Smooth muscle cell (in vitro differentiated cells): ENCODE measurements at regions not wholly inside any gene's neighbourhood (a gene's known extent, or its start where the extent isn't known, plus 50 kb on each side); places are given as distances from the start of the nearest gene placed in this dataset.

Experiments used
- DNase-seq: peaks from one replicate; lab custom pipeline; 2025; ENCODE audit not compliant: unreplicated experiment; lab: John Stamatoyannopoulos, UW
- H2AFZ ChIP-seq: fragments of 200-600 bp; sonication (generic); 2 replicates; pipeline ENCODE4 v1.6.0; 2016; ENCODE audit warnings: antibody characterized with exemption, low read depth, mild to moderate bottlenecking
- H3F3A ChIP-seq: fragments of 200-600 bp; sonication (generic); 2 replicates; pipeline ENCODE4 v1.6.0; 2017; ENCODE audit warnings: antibody characterized with exemption, low read depth
- H3K27ac ChIP-seq: fragments of 200-600 bp; sonication (generic); 2 replicates; pipeline ENCODE4 v1.5.1; 2016; ENCODE audit warnings: low read depth, mild to moderate bottlenecking
- H3K27me3 ChIP-seq: fragments of 200-600 bp; sonication (generic); 2 replicates; pipeline ENCODE4 v1.6.1; 2016; ENCODE audit warnings: low read depth, mild to moderate bottlenecking
- H3K36me3 ChIP-seq: fragments of 200-600 bp; sonication (generic); 2 replicates; pipeline ENCODE4 v1.5.1; 2016; ENCODE audit warnings: low read depth
- H3K4me1 ChIP-seq: fragments of 200-600 bp; sonication (generic); 2 replicates; pipeline ENCODE4 v1.5.1; 2016; ENCODE audit warnings: low read depth
- H3K4me2 ChIP-seq: fragments of 200-600 bp; sonication (generic); 2 replicates; pipeline ENCODE4 v1.6.0; 2016; ENCODE audit warnings: mild to moderate bottlenecking
- H3K4me3 ChIP-seq: fragments of 200-600 bp; sonication (generic); 2 replicates; pipeline ENCODE4 v1.5.1; 2016; ENCODE audit warnings: mild to moderate bottlenecking
- H3K79me2 ChIP-seq: fragments of 200-600 bp; sonication (generic); 2 replicates; pipeline ENCODE4 v1.6.0; 2016; ENCODE audit warnings: low read depth, mild to moderate bottlenecking
- H3K9ac ChIP-seq: fragments of 200-600 bp; sonication (generic); 2 replicates; pipeline ENCODE4 v1.6.0; 2016; ENCODE audit warnings: low read depth
- H3K9me3 ChIP-seq: fragments of 200-600 bp; sonication (generic); replicated peaks from 2 replicates; pipeline ENCODE4 v1.5.1; 2016; ENCODE audit warnings: low read depth
- H4K20me1 ChIP-seq: fragments of 200-600 bp; sonication (generic); 2 replicates; pipeline ENCODE4 v1.6.0; 2016; ENCODE audit warnings: low read depth
- CTCF ChIP-seq: fragments of 200-600 bp; sonication (generic); IDR thresholded peaks from 2 replicates; pipeline ENCODE4 v1.5.1; 2017; ENCODE audit warnings: borderline replicate concordance, mild to moderate bottlenecking, antibody characterized with exemption; ENCODE audit not compliant: insufficient read depth, poor library complexity, severe bottlenecking
- WGBS: methylation state at CpG from one replicate; pipeline ENCODE4 v1.1.7; 2016; ENCODE audit warnings: low lambda C conversion rate; 5-methylcytosine and 5-hydroxymethylcytosine counted together

DNA sequence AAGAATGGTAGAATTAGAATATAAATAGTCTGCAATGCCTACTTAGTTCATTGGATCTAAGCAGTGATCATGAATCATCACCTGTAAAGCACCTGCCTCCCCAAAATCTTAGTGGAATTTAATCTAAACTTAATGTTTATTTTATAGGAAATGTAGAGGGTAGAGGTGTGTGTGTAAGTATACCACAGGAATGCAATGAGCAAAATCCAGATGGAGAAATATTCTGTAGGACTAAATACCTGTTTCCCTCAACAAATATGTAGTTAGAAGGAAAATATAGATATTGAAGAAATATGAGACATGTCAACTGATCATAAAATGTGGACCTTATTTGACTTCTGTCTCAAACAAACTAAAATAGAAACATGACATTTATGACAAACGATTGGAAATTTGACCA is 839.2 kb upstream of the FBXO33 start:
- H3K4me1 ChIP-seq, result no peaks in the 10 kb centered on the region

DNA sequence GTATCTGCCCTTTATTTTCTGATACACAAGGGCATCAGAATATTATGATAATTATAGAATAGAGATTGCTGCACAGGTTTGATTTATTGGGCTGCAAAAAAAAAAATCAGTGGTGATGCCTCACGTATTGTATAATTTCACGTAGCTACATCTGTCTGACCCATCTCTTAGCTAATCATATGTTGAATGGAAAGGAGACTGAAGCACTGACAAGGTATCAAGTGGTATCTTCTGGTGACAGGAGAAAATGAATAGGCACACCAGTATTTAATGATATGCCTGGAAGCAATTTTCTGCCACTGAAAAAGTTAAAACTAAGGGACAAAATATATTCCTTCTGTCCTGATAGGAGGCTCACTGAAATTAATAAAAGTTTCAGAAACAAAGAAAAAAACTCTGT is 837.2 kb upstream of the FBXO33 start:
- no peaks in the 10 kb centered on the region for H3K79me2 ChIP-seq
- WGBS, result 85% methylated on average over 2 of the region's 2 CpGs
- no peak overlapping the region for H3K4me3 ChIP-seq

More for the DNA sequence above, 839.2 kb upstream of the FBXO33 start:
- Histone ChIP-seq H3K79me2 (no peaks in the 10 kb centered on the region), H3K27me3 (no peaks in the 10 kb centered on the region), H4K20me1 (no peaks in the 10 kb centered on the region), H3K36me3 (no peaks in the 10 kb centered on the region), H3K9ac (no peak overlapping the region), H3F3A (no peaks in the 10 kb centered on the region), H3K4me2 (no peak overlapping the region), H3K9me3 (no peaks in the 10 kb centered on the region), H3K27ac (no peak overlapping the region), H2AFZ (no peak overlapping the region), H3K4me3 (no peak overlapping the region)
- no peak for DNase-seq
- WGBS, result 98% methylated on average over 1 of the region's 1 CpG
- TF ChIP-seq CTCF, result no peak

DNA sequence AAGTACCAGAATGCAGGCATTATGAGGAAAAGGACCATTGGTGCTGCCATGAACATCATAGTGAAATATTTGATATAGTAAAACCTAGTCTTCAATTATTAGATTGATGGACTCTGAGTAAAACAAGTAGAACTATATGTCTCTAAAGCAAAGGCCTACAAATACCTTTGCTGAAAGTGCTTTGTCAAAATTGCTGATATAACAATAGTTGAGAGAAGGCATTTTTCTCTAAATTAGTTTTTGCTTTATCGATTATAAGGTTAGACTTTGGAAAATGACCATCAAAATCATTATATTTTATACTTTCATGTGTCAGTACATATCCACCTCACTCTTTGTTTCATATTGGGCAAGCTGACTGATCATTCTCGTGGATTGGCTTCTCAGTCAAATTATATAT is 836.0 kb upstream of the FBXO33 start:
- no peak overlapping the region for H3K4me3 ChIP-seq
- no peak for DNase-seq
- H3K27me3 ChIP-seq, result no peaks in the 10 kb centered on the region
- H3K9ac ChIP-seq, result no peak overlapping the region
- H3F3A ChIP-seq, result no peaks in the 10 kb centered on the region
- 88% methylated on average over 2 of the region's 2 CpGs for WGBS
- no peaks in the 10 kb centered on the region for H3K9me3 ChIP-seq
- TF ChIP-seq CTCF, result no peak
- no peaks in the 10 kb centered on the region for H3K79me2 ChIP-seq
- no peaks in the 10 kb centered on the region for H3K36me3 ChIP-seq
- H3K27ac ChIP-seq, result no peak overlapping the region
- no peaks in the 10 kb centered on the region for H3K4me1 ChIP-seq
- H3K4me2 ChIP-seq, result no peak overlapping the region
- H2AFZ ChIP-seq, result no peak overlapping the region
- no peaks in the 10 kb centered on the region for H4K20me1 ChIP-seq

More for the DNA sequence above, 837.2 kb upstream of the FBXO33 start:
- Histone ChIP-seq H3K9me3 (no peaks in the 10 kb centered on the region), H4K20me1 (no peaks in the 10 kb centered on the region), H2AFZ (no peak overlapping the region), H3K9ac (no peak overlapping the region), H3K27me3 (no peaks in the 10 kb centered on the region), H3K4me1 (no peaks in the 10 kb centered on the region), H3K27ac (no peak overlapping the region), H3K36me3 (no peaks in the 10 kb centered on the region), H3F3A (no peaks in the 10 kb centered on the region), H3K4me2 (no peak overlapping the region)
- DNase-seq, result no peak
- TF ChIP-seq CTCF, result no peak

GRCh38 chr14:40265096-40265495 is 832.9 kb upstream of the FBXO33 start:
- no peaks in the 10 kb centered on the region for H3K4me1 ChIP-seq
- no peak overlapping the region for H3K9ac ChIP-seq
- no peak overlapping the region for H3K4me2 ChIP-seq
- DNase-seq, result no peak
- TF ChIP-seq CTCF, result no peak
- H3K79me2 ChIP-seq, result no peaks in the 10 kb centered on the region
- H3F3A ChIP-seq, result no peaks in the 10 kb centered on the region
- no peaks in the 10 kb centered on the region for H3K36me3 ChIP-seq
- H2AFZ ChIP-seq, result no peak overlapping the region
- no peaks in the 10 kb centered on the region for H3K27me3 ChIP-seq
- no peaks in the 10 kb centered on the region for H4K20me1 ChIP-seq
- WGBS, result 85% methylated on average over 1 of the region's 1 CpG
- no peak overlapping the region for H3K4me3 ChIP-seq
- H3K27ac ChIP-seq, result no peak overlapping the region
- no peaks in the 10 kb centered on the region for H3K9me3 ChIP-seq
